ENCODE measurements at regions not wholly inside any gene's neighbourhood (a gene's known extent, or its start where the extent isn't known, plus 50 kb on each side); places are given as distances from the start of the nearest gene placed in this dataset.

GRCh38 chr18:8943900-8944870 lies 158.3 kb upstream of the NDUFV2 start:
- no peak for DNase-seq (ENCODE audit: low read depth, low spot score)

GRCh38 chr18:8944871-8945245 lies 157.6 kb upstream of the NDUFV2 start:
- no peak for DNase-seq (ENCODE audit: low read depth, low spot score)

GRCh38 chr18:8945514-8945913 lies 157.0 kb upstream of the NDUFV2 start:
- DNase-seq (ENCODE audit: low read depth, low spot score): no peak

GRCh38 chr18:8946066-8946838 lies 156.2 kb upstream of the NDUFV2 start:
- no peak for DNase-seq (ENCODE audit: low read depth, low spot score)

GRCh38 chr18:8947566-8947965 lies 154.9 kb upstream of the NDUFV2 start:
- no peak for DNase-seq (ENCODE audit: low read depth, low spot score)

- no peak for DNase-seq (ENCODE audit: low read depth, low spot score)
These were observed 154.5 kb upstream of the NDUFV2 start for GRCh38 chr18:8948011-8948410.

GRCh38 chr18:8948471-8949149 lies 153.9 kb upstream of the NDUFV2 start:
- no peak for DNase-seq (ENCODE audit: low read depth, low spot score)

GRCh38 chr18:8949206-8949605 lies 153.3 kb upstream of the NDUFV2 start:
- DNase-seq (ENCODE audit: low read depth, low spot score): no peak

- no peak for DNase-seq (ENCODE audit: low read depth, low spot score)
These were observed 151.0 kb upstream of the NDUFV2 start for GRCh38 chr18:8951491-8951890.

- DNase-seq (ENCODE audit: low read depth, low spot score): no peak
These were observed 150.3 kb upstream of the NDUFV2 start for GRCh38 chr18:8952174-8952573.

GRCh38 chr18:8952769-8953760 lies 149.4 kb upstream of the NDUFV2 start:
- no peak for DNase-seq (ENCODE audit: low read depth, low spot score)

GRCh38 chr18:8957731-8958130 lies 144.8 kb upstream of the NDUFV2 start:
- DNase-seq (ENCODE audit: low read depth, low spot score): no peak

- DNase-seq (ENCODE audit: low read depth, low spot score): no peak
These were observed 143.8 kb upstream of the NDUFV2 start for GRCh38 chr18:8958660-8959059.

GRCh38 chr18:8959551-8960135 lies 142.9 kb upstream of the NDUFV2 start:
- no peak for DNase-seq (ENCODE audit: low read depth, low spot score)

- DNase-seq (ENCODE audit: low read depth, low spot score): no peak
These were observed 141.5 kb upstream of the NDUFV2 start for GRCh38 chr18:8960740-8961657.

- no peak for DNase-seq (ENCODE audit: low read depth, low spot score)
These were observed 140.2 kb upstream of the NDUFV2 start for GRCh38 chr18:8962192-8962779.

GRCh38 chr18:8962855-8963635 lies 139.5 kb upstream of the NDUFV2 start:
- no peak for DNase-seq (ENCODE audit: low read depth, low spot score)

GRCh38 chr18:8963876-8964275 lies 138.6 kb upstream of the NDUFV2 start:
- no peak for DNase-seq (ENCODE audit: low read depth, low spot score)

Data from activated naive CD8-positive, alpha-beta T cell treated with anti-CD3 and anti-CD28 coated beads, Interleukin-2, amount 50 U/mL, for 16 hours (primary cell).